AG04450 (cell line): ENCODE measurements at regions not wholly inside any gene's neighbourhood (a gene's known extent, or its start where the extent isn't known, plus 50 kb on each side); places are given as distances from the start of the nearest gene placed in this dataset.

Source experiments
- CTCF ChIA-PET: fragments of 300-600, 350-600 bp; formaldehyde crosslinking; extraction: SDS; loops from one replicate; lab custom pipeline; 2022; ENCODE audit warnings: antibody characterized with exemption, inconsistent platforms; lab: Charles Lee
- POLR2A ChIA-PET: fragments of 350-600 bp; formaldehyde crosslinking; extraction: SDS; loops from one replicate; lab custom pipeline; 2021; ENCODE audit warnings: antibody characterized with exemption, inconsistent platforms; lab: Yijun Ruan, JAX
- DNase-seq: peaks from one replicate; pipeline ENCODE4 v3.0.0-alpha.2; 2011; ENCODE audit warnings: low read depth, low spot score
- H3K27ac ChIP-seq: one replicate; pipeline ENCODE4 v1.5.1; 2012; ENCODE audit warnings: low read depth, low read length, control low read depth
- H3K27me3 ChIP-seq: one replicate; pipeline ENCODE4 v1.6.0; 2012; ENCODE audit warnings: low read length; ENCODE audit not compliant: control insufficient read depth, insufficient read depth
- H3K4me3 ChIP-seq: 2 replicates; pipeline ENCODE4 v1.5.1; 2011; ENCODE audit warnings: mild to moderate bottlenecking, low read depth, low read length, control low read depth
- H3K9me3 ChIP-seq: 2 replicates; pipeline ENCODE4 v1.5.1; 2012; ENCODE audit warnings: low read length; ENCODE audit not compliant: control insufficient read depth, insufficient read depth
- CTCF ChIP-seq: IDR thresholded peaks from 2 replicates; pipeline ENCODE4 v1.5.1; 2011; ENCODE audit warnings: low read depth, low read length, control low read depth, inconsistent platforms

DNA sequence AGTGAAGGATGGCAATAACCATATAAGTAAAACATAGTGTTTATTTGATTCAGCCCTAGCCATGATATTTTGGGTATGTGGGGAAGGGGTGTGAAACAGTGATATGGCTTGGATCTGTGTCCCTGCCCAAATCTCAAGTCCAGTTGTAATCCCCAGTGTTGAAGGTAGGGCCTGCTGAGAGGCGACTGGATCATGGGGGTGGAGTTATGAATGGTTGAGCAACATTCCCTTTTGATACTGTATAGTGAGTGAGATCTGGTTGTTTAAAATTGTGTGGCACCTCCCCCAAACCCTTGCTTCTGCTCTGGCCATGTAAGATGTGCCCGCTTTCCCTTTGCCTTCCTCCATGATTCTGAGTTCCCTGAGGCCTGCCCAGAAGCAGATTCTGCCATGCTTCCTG lies 1804.6 kb downstream of the MAT2B start:
- Histone ChIP-seq H3K9me3 (no peaks in the 10 kb centered on the region), H3K4me3 (no peak overlapping the region), H3K27me3 (no peaks in the 10 kb centered on the region), H3K27ac (no peak overlapping the region)
- ChIA-PET CTCF (no interaction called here), POLR2A (no interaction called here)
- no peak for DNase-seq
- no peak for TF ChIP-seq CTCF

- ChIA-PET POLR2A (no interaction called here), CTCF (interaction anchor here (0.6 to 0.7 kb wide), 3 partner anchors 46 to 313 kb away, joined by 3 to 4 read pairs (median 3); no protein-coding TSS in a partner anchor)
- H3K9me3 ChIP-seq, result peaks cover 10% of the 10 kb centered on the region
- TF ChIP-seq CTCF, result no peak
- peak; percentile 21 for DNase-seq
- no peaks in the 10 kb centered on the region for H3K27me3 ChIP-seq
- H3K27ac ChIP-seq, result no peak overlapping the region
- H3K4me3 ChIP-seq, result no peak overlapping the region
These were observed 1816.5 kb downstream of the MAT2B start for GRCh38 chr5:165321912-165322311.

- ChIA-PET CTCF (interaction anchor here (0.6 kb wide), 1 partner anchor 137 kb away, joined by 3 read pairs; no protein-coding TSS in a partner anchor), POLR2A (no interaction called here)
- no peak overlapping the region for H3K4me3 ChIP-seq
- H3K9me3 ChIP-seq, result peaks cover 3% of the 10 kb centered on the region; the same call in 1 of the 2 replicates
- no peaks in the 10 kb centered on the region for H3K27me3 ChIP-seq
- DNase-seq, result no peak
- TF ChIP-seq CTCF, result no peak
- H3K27ac ChIP-seq, result no peak overlapping the region
These were observed 1819.8 kb downstream of the MAT2B start for GRCh38 chr5:165325221-165325620.

GRCh38 chr5:165327631-165328030 lies 1822.2 kb downstream of the MAT2B start:
- Histone ChIP-seq H3K9me3 (peaks cover 3% of the 10 kb centered on the region; the same call in 1 of the 2 replicates), H3K4me3 (no peak overlapping the region), H3K27me3 (no peaks in the 10 kb centered on the region), H3K27ac (no peak overlapping the region)
- CTCF ChIA-PET, result no interaction called here
- POLR2A ChIA-PET, result no interaction called here
- no peak for TF ChIP-seq CTCF
- no peak for DNase-seq

DNA sequence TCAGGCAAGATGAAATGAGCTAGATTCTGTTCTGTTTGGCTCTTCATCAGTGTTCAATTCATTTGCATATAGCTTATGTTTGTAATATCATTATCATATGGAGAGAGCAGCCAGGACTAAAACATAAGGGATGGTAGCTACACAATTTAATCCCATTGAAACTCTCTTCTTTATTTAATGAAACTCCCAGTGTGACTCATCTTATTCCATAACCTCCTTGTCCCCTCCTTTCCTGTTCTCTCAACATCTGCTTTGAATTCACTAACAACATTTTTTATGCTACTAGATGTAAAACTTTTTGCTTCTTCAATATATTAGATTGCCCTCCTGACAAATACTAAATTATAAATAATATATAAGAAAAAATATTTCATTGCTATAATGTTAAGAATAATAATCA lies 1823.4 kb downstream of the MAT2B start:
- POLR2A ChIA-PET, result no interaction called here

More for the DNA sequence above, 1823.4 kb downstream of the MAT2B start:
- Histone ChIP-seq H3K9me3 (peaks cover under 1% of the 10 kb centered on the region; the same call in 1 of the 2 replicates), H3K27me3 (no peaks in the 10 kb centered on the region), H3K27ac (no peak overlapping the region), H3K4me3 (no peak overlapping the region)
- TF ChIP-seq CTCF, result no peak
- CTCF ChIA-PET, result interaction anchor here (0.9 to 1.9 kb wide), 2 partner anchors 15 to 301 kb away, joined by 3 to 5 read pairs; no protein-coding TSS in a partner anchor
- peak; percentile 3 for DNase-seq
